ENCODE measurements at regions not wholly inside any gene's neighbourhood (a gene's known extent, or its start where the extent isn't known, plus 50 kb on each side); places are given as distances from the start of the nearest gene placed in this dataset.

DNA sequence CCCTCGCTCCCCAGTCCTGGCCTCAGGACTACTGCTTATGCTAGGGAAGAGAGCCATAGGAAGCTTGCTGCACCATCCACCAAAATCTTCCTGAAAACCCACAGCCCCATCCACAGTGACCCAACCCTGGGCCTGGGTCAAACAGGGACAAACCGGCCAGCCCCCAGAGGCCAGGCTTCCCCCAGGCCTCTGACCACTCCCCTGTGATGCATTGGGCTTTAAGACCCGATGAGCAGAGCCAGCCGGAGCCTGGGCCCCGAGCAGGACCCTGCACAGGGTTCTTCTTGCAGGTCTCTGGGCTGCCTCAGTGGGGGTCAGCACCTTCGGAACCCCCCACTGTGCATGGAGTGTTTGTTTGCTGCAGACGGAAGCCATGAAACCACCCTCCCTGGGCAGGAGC is 583.7 kb downstream of the BRD1 start:
- no peak for TF ChIP-seq POLR2A (IDR thresholded peaks at IDR 0.05)
- no peak for TF ChIP-seq POLR2AphosphoS5 (IDR thresholded peaks at IDR 0.05)

All from spleen (tissue), 3 donors.